NAMALWA (cell line): ENCODE measurements at regions not wholly inside any gene's neighbourhood (a gene's known extent, or its start where the extent isn't known, plus 50 kb on each side); places are given as distances from the start of the nearest gene placed in this dataset.
A peak's percentile ranks its signal among the peaks of the same experiment; 100 is the strongest.
"Not testable (repeated sequence)": the region's sequence is repeated elsewhere in the genome, so short reads cannot be mapped to it uniquely, and the experiment has no call there.

ENCODE experiments used
- DNase-seq: peaks from one replicate; pipeline ENCODE4 v3.0.0-alpha.2; 2015; ENCODE audit warnings: low spot score

DNA sequence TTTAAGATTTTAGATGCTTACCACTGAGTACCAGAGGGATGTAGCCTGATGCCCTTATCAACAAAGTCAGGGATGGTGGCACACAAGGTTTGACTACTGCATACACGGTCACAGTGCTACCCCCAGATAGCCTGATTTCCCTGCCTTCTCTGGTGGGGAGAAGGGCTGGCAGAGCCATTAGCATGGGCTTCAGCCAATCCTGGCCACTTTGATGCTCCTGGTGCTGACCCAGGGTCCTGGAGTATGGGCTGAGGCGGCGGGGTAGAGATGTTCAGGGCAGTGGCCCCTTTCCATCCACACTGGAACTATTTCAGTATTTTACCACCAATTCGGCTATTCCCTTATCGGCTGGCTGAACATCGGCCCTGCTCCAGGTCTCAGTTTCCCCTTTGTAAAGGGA lies 83.2 kb downstream of the POTEB3 start:
- DNase-seq = not testable (repeated sequence)

DNA sequence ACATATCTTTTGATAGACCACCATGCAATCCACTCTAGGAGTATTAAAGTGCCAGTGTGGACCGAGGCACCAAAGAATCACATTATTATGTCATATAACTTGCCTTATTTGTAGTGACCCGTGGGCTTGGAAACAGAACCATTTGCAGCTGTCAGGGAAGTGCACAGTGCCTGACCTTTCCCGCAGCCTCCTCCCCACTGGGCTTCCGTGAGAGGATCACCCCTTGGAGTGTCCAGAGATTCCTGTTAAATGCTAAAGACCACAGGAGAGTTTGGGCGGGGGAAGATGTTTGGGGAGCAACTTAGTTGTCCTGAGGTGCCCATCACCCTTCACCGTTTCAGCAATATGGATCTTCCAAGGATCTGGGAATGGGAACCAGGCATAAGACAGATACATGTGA lies 84.4 kb downstream of the POTEB3 start:
- DNase-seq = not testable (repeated sequence)

DNA sequence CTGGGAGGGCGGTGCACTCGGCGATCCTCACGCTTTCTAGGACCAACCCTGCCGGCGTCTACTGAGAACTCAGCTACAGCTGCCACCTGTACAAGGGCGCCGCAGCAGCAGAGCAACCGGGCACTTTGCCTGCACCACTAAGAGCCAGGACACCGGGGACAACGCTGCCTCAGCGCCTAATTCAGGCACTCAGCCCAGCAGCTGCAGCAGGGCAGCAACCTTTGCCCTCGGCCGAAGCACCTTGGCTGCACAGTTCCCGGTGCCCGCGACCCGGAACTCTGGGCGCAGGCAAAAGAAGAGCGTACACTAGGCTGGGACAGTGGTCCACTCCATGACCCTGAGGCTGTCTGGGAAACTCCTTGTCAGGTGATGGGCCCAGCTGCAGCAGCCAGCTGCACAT lies 85.7 kb downstream of the POTEB3 start:
- DNase-seq = not testable (repeated sequence)

DNA sequence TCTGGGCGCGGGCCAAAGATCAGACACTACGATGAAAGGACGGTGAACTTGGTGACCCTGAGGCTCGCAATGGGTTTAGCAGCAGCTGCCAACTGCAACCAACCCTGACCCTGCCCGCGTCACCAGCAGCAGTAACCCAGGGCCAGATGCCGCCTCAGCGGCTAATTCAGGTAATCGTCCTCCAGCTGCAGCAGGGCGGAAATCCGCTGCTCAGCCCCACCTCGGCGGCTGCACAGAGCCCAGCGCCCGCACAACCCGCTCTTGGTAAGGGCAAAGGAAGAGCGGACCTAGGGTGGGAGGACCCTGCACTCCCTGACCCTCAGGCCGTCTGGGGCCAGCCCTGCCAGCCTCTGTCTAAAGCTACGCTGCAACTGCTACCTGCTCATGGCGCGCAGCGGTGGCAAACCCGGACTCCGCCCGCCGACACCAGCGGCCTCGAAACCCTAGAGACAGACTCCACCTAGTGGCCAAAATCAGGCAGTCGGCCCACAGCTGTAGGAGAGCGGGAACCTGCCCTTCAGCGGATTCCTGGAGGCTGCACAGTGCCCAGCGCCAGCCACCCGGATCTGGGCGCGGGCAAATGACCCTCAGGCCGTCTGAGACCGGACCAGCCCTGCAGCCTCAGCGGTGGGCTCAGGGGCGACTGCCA lies 87.5 kb downstream of the POTEB3 start:
- DNase-seq = not testable (repeated sequence)

DNA sequence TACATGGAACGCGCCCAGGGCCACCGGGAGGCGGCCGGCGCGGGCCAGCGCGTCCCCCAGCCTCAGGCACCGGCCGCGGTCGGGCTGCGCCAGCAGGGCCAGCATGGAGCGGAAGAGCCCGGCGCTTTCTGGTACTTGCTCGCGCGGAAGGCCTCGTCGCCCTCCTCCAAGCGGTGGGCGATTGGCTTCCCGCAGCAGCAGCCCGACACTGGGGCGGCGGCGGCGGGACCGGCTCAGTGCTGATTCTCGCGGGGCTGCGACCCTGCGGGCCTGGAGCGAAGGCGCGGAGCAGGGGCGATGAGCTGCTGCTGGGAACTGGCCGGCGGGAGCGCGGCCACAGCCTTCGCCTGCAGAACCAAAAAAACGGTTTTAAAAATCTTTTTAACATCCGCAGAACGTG lies 95.3 kb downstream of the POTEB3 start:
- not testable (repeated sequence) for DNase-seq

DNA sequence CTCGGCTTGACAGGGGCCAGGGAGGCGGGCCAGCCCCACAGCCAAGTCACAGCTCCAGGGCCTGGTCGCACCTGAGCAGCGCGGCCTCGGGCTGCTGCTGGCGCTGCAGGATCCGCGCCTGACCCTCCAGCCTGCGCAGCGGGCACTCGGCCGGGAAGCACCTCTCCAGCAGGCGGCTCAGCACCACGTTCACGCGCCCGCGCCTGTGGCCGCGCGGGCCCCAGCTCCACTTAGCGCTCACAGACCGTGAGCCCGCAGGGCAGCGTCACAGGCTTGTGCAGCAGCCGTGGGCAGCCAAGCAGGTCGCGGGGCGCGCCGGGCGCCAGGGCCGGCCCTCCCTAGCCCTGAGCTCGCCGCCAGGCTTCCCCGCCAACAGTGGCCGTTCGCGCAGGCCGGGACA lies 95.8 kb downstream of the POTEB3 start:
- DNase-seq = not testable (repeated sequence)

DNA sequence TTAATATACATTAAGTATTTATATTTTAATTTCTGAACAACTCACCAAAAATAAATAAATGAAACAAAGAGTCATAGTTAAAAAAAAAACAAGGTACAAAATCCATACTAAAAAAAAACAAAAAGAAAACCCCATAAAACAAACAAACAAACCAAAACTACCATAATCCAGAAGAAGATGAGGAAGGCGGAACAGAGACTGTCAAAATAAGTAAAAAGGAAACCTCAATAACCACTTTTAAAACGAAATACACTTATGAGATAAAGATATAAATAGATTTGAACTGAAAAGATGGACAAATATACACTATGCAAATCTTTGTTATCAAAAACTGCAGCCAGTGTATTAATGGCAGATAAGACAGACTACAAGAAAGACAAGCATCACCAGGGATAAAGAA lies 103.3 kb downstream of the POTEB3 start:
- DNase-seq = not testable (repeated sequence)

DNA sequence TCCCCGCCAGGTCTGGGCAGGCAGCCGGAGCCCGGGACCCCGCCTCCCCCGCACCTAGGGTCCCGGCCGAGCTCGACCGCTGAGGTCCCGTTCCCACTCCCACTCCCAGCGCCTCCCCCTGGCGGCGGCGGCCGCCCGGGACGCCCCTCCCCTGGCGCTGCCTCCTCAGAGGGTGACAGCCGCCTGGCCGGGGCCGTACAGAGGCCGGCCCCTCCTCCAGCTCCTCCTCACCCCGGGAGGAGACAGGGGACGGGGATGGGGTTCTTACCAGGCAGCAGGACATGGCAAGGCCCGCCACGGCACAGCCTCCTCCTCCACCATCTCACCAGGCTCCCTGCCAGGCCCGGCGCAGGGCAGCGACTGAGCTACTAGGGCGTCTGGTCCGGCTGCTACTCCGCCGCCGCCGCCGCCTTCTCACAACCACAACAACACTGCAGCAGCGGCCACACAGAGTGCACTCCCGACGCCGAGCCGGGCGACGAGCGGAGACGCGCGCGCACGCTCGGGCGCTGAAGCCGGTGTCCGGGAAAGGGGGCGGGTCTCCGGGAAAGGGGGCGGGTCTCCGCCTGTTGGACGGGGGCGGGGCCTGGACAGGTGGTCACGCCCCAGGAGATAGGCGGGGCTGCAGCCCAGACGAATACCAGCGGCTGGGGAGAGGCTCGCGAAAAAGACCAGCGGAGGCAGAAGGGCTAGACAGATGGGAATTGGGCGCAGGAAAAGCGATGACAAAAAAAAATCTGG lies 115.4 kb downstream of the POTEB3 start:
- DNase-seq = not testable (repeated sequence)

DNA sequence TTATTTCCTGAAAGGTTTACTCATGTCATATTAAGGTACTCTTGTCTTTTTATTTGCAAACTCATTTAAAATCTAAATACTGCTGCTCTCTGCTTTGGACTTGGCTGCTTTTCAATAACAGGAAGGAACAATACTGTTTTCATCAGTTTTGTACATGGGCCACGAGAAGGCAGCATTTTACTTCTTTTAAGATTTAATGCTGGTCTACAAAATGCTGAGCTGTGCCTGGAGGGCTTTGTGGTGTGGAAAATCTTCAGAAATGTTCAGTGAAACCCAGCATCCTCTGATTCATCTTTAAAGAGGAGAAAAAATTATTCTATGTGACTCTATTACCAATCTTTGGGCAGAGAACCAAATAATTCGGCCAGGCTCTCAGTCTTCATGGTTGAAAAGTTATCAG lies 155.9 kb downstream of the POTEB3 start:
- DNase-seq = not testable (repeated sequence)

DNA sequence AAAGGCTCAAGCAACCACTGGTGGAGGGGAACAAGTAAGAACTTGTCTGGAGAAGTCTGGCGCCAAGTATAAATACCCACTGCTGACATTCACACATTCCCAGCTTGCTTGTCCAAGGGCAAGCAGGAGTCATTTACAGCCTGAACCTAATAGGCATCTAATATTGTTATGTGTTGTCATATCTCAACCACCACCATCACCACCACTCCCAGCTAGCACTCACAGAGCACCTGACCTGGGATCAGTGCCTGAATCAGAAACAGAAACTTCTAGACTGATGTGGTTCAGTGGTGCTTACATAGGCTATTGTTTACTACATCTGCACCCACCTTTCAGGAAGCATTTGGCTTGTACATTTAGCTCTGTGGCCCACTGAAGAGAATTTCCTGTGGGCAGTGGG lies 157.1 kb downstream of the POTEB3 start:
- not testable (repeated sequence) for DNase-seq

DNA sequence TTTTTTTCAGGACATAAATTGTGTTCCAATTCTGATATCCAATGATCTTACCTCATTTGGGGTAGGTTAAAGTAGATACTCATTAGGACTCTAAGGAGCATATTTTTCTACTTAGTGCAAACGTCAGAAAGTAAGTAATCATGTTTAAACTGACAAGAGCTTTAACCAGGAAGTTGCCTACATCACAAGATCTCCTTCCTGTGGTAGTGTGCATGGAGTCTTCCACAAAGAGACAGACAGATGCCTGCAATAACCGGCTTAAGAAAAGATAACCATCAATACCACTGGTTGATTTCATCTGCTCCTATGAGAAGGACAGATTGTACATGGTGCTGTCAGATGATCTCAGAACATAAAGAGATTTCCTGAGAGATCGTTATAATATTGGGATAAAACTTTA lies 160.0 kb downstream of the POTEB3 start:
- not testable (repeated sequence) for DNase-seq

DNA sequence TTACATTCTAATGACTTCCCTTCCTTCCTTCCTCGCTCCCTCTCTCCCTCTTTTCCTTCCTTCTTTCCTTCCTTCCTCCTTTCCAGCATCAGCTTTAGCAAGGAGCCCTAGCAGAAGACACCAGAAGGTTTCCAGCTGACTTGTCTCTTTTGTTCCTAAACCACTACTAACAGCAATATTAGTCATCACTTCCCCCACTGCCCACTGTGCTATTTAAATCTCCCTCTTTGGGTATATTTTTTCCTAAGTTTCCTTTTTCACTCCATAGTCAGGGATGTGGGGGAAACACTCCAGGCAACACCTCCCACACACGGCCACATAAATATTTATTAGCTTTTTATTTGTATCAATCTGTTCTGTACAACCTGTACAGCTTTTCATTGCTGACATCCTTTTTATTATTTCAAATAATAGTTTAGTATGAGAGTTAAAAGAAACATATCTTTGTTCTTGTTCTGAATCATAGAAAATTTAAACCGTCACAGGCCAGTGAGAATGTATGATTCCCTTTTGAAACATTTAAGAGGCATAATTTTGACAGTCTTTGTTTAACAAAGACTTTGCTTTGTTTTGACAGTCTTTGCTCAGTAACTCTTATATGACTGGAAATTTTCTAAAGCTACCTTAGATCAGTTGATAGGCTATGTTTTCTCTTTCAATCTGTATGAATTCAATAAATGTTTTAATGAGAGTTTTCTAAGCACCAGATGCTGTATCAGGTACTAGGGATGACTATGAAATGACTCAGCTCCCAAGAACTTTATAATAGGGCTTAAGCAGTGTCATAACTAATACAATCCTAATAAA lies 167.9 kb downstream of the POTEB3 start:
- not testable (repeated sequence) for DNase-seq

DNA sequence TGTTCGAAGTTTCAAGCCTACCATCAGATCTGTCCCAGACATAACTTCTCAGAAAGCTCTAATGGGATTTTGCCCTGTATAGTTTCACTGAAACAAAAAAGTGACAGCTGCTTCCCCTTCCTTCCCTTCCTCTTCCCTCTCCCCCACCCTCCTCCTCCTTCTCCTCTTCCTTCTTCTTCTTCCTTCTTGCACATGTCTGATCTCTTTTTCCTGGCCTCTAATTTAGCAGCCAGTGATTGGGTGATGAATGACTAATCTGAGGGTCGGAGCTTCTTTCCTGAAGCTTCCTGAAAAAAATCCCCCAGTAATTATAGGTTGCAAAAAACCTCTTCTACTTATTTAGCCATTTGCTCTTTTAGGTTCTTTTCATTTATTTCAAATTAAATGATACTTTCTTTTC lies 168.7 kb downstream of the POTEB3 start:
- DNase-seq = no peak

DNA sequence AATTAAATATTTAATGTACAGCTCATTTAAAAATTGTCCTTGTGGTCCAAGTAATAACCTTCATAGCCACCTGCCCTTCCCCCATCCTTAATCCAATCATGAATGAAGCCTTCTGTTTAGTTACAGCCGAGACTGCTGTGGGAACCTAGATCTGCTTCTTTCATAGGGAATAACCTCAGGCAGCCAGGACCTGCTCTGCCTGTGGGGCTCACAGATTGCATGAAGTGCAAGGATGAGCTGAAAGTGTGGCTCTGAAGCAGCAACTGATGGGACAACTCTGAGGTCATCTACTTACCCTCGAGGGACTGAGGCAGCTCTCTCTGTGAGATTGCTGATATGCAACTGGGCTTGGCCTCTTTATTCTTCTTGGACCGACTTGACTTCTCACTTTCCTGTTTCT lies 169.8 kb downstream of the POTEB3 start:
- no peak for DNase-seq

DNA sequence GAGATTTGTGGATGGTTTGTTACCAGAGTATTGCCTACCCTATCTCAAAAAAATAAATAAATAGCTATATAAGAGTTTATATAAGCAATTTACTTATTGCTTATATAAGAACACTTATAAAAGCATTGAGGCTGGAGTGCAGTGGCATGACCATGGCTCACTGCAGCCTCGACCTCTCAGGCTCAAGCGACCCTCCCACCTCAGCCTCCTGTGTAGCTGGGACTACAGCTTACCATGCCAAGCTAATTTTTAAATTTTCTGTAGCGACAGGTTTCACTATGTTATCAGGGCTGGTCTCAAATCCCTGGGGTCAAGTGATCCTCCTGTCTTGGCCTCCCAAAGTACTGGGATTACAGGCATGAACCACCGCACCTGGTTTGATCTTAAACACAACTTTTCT lies 170.6 kb downstream of the POTEB3 start:
- DNase-seq = not testable (repeated sequence)

DNA sequence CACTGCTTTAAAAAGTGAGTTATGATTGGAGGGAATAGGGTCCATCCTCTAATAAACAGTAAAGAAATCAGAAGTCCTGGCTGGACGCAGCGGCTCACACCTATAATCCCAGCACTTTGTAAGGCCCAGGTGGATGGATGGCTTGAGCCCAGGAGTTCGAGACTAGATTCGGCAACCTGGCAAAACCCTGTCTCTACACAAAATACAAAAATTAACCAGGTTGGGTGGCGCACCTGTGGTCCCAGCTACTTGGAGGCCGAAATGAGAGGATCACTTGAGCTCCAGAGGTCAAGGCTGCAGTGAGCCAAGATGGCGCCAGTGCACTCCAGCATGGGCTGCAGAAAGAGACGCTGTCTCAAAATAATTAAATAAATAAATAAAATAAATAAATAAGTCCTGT lies 171.2 kb downstream of the POTEB3 start:
- DNase-seq = no peak

DNA sequence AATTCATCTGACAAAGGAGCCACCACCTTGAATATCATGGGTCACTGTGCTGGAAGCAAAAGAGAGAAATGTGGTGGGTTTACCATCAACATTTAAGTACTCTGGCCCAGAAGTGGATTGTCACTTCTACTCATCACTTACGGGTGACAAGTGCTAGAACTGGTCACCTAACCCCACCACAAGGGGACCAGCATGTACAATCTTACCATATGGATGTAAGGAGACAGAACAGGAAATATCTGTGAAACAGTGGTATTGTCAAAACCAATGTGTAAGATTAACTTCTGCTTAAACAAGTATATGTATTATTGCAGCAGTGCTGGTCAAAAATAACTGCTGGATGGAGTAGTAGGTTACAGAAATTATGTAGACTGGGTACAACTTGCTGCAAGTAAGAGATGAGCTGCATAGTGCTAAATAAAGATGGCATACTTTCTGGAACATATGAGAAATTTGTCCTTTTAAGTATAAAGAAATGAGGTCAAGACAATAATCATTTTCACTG lies 171.8 kb downstream of the POTEB3 start:
- no peak for DNase-seq

DNA sequence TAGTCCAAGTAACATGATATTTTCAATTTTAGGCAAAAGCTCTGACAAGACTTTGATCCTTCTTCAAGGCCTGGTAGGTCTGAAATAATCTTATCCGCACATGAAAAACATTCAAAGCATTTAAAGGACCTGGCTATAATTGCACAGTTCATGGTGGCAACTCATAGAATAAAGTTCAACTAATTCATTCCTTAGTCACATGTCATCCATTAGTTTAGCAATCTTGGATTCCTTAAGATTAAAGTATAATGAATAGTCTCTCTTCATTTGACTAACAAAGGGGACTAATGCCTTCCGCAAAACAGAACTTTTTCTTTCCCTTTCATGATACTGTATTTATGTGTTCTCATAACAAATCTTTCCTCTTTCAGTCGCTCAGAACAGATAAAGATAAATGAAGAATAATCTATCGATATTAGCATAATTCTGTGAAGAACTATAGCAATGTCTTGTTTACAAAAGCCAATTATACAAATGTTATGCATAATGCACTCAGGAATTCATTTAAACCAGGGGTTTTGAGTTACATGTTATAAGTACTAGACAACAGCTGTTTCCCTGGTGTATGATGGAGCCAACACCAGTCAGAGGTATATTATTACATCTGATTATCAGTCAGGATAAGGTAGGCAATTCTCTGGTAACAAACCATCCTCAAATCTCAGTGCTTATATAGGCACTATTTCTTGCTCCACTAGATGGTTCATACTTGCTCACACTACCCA lies 172.5 kb downstream of the POTEB3 start:
- DNase-seq = no peak

DNA sequence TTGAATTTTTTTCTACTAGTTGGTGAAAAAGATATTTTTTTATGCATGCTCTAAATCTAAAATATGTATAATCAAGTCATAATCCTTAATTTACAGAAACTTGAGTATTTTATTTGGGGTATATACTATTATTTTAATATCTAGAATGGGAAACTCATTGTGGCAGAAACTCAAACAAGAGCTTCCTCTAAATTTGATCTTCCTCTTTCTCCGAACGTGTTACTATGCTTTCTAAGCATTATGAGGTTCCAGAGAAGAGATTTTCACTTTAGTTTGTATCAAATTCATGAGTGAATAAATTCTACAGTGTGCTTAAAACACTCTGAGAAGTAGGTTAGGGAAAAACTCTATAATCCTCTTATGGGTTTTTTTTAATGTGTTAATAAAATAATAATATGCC lies 173.1 kb downstream of the POTEB3 start:
- no peak for DNase-seq

DNA sequence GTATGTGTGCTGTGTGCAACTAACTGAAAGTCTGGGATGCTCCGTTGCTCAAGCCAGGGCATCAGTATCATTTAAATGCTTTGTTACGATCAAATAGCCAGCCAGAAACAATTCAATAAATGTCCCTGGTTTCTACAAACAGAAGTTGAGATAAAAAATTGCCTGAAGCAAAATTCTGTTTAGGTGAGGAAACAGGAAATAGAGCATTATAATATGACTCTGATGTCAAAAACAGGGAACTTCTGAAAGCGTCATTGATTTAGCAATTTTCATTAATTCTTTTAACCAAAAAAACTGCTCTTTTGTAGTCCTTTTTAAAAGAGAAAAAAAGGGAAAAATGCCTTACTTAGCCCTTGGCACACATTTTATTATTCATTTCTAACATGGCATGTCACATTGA lies 174.7 kb downstream of the POTEB3 start:
- not testable (repeated sequence) for DNase-seq

DNA sequence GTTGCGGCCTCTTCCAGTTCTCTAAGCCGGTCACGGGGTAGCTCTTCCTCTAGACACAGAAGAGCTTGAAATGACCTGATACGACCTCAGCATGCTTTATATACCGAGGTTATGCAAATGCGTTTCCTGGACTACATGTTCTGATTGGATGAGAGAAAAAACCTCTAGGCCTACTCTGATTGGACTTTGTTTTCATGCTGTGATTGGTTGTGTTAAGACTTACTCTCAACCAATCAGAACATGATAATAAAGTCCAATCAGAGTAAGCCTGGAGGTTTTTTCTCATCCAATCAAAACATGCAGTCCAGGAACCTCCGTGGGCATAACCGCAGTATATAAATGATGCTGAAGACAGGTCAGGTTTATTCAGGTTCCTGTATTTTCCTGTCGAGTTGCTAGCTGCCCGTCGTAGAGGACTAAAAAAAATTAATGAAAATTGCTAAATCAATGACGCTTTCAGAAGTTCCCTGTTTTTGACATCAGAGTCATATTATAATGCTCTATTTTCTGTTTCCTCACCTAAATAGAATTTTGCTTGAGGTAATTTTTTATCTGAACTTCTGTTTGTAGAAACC lies 177.4 kb downstream of the POTEB3 start:
- DNase-seq = peak; percentile 39
